T47D (cell line): ENCODE measurements at regions not wholly inside any gene's neighbourhood (a gene's known extent, or its start where the extent isn't known, plus 50 kb on each side); places are given as distances from the start of the nearest gene placed in this dataset.

Experiments
- DNase-seq, 2 experiments: peaks; one replicate each; pipeline versions ENCODE4 v3.0.0 to v3.0.0-alpha.2; 2011 to 2012; ENCODE audit warnings: low read depth in 1 of 2, low spot score in 1 of 2
- JUND ChIP-seq: IDR thresholded peaks from 2 replicates; pipeline ENCODE4 v1.6.1; 2012; ENCODE audit warnings: low read depth
- in situ Hi-C: cut with HindIII; loops from 2 replicates; pipeline ENCODE4 v1.10.0; 2016; ENCODE audit warnings: low sequenced_read_pairs, low pct_unique_long_range_greater_than_20kb

- in situ Hi-C loops, result no loop called here
- no peak for DNase-seq
- no peak for TF ChIP-seq JUND
Observed at GRCh38 chr7:85316489-85316888, 129.6 kb upstream of the SEMA3D start.

- DNase-seq, result no peak
- no peak for TF ChIP-seq JUND
- in situ Hi-C loops, result no loop called here
Observed at GRCh38 chr7:85310301-85310700, 123.4 kb upstream of the SEMA3D start.

- DNase-seq, result no peak
- in situ Hi-C loops, result no loop called here
- no peak for TF ChIP-seq JUND
Observed at GRCh38 chr7:85306115-85306514, 119.3 kb upstream of the SEMA3D start.

GRCh38 chr7:85294176-85294575 is 107.3 kb upstream of the SEMA3D start:
- no peak for DNase-seq
- TF ChIP-seq JUND, result no peak
- in situ Hi-C loops, result no loop called here

- no peak for DNase-seq
- TF ChIP-seq JUND, result no peak
- in situ Hi-C loops, result no loop called here
Observed at GRCh38 chr7:85292908-85293576, 106.2 kb upstream of the SEMA3D start.

- in situ Hi-C loops, result no loop called here
- TF ChIP-seq JUND, result no peak
- no peak for DNase-seq
Observed at GRCh38 chr7:85290269-85290668, 103.4 kb upstream of the SEMA3D start.

- no peak for TF ChIP-seq JUND
- in situ Hi-C loops, result no loop called here
- no peak for DNase-seq
Observed at GRCh38 chr7:85289279-85289678, 102.4 kb upstream of the SEMA3D start.

- no peak for TF ChIP-seq JUND
- in situ Hi-C loops, result no loop called here
- DNase-seq, result no peak
Observed at GRCh38 chr7:85287106-85287825, 100.4 kb upstream of the SEMA3D start.

GRCh38 chr7:85286446-85286845 is 99.6 kb upstream of the SEMA3D start:
- in situ Hi-C loops, result no loop called here
- no peak for TF ChIP-seq JUND
- DNase-seq, result no peak

GRCh38 chr7:85285527-85285926 is 98.7 kb upstream of the SEMA3D start:
- in situ Hi-C loops, result no loop called here
- DNase-seq, result no peak
- no peak for TF ChIP-seq JUND

- no peak for TF ChIP-seq JUND
- no peak for DNase-seq
- in situ Hi-C loops, result no loop called here
Observed at GRCh38 chr7:85275204-85275603, 88.3 kb upstream of the SEMA3D start.

- DNase-seq, result no peak
- in situ Hi-C loops, result no loop called here
- no peak for TF ChIP-seq JUND
Observed at GRCh38 chr7:85274454-85274853, 87.6 kb upstream of the SEMA3D start.

- no peak for TF ChIP-seq JUND
- in situ Hi-C loops, result no loop called here
- no peak for DNase-seq
Observed at GRCh38 chr7:85262891-85263290, 76.0 kb upstream of the SEMA3D start.
